HG03108 (cell line): ENCODE measurements at regions not wholly inside any gene's neighbourhood (a gene's known extent, or its start where the extent isn't known, plus 50 kb on each side); places are given as distances from the start of the nearest gene placed in this dataset.

Experiments
- ATAC-seq: cut with Tn5 transposase; IDR thresholded peaks from one replicate; pipeline ENCODE4 v1.9.1; 2021; ENCODE audit warnings: moderate library complexity; ENCODE audit not compliant: unreplicated experiment

DNA sequence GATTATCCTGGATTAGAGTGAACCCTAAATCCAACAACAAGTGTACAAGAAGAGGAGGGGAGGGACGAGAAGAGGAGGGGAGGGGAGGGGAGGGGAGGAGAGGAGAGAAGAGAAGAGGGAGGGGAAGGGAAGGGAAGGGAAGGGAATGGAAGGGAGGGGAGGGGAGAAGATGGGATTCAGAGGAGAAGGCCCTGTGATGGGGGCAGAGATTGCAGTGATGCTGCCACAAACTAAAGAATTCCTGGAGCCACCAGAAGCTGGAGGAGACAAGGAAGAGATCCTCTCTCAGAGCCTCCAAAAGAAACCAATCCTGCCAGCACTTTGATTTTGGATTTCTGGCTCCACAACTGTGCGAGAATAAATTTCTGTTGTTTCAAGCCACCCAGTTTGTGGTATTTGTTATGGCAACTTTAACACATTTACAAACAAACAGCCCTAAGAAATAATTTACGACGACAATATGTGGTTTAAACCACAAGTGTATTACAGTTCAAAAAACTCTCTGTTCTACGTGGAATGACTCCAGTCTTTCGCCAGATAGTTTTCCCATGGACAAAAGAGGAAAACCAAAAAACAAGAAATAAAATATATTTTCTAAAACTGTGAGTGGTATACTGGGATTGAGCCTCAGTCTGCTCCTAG lies 235.4 kb downstream of the HDGFL1 start:
- ATAC-seq = no peak

DNA sequence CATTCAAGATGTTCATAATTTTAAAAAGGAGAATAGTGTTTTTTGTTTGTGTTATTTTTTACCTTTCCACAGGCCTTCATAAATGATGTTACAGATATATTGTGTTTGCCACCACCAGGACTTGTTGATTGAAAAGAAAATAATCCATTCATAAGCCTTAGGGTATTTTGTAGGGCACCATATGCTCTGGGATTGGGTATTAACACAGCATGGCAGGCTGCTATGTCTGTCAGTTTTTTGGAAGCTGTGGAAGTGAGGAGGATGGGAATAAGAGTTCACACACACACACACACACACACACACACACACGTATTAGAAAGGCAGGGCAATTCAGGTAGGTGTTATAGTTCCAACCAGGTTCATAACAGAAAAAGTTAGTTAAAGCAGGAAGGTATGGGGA lies 237.9 kb downstream of the HDGFL1 start:
- no peak for ATAC-seq

- ATAC-seq = no peak
Measured at GRCh38 chr6:22807818-22808217, 238.5 kb downstream of the HDGFL1 start.

DNA sequence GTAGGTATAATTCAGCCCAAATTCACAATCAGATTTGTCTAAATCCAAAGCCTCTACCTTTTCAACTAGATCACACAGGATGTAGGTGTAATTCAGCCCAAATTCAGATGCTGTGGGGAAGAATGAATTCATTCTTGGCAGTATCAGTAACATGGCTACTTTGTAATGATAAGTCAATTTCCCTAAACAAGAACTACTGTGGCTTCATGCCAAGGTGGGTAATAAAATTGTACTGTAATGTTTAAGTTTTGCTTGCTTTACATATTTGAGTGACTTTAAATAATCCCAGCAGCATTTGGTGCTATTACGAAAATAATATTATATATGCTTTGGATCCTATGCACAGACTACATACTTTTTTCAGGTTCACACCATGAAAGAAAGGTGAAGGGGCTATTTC lies 239.1 kb downstream of the HDGFL1 start:
- ATAC-seq = no peak

- ATAC-seq = no peak
Measured at GRCh38 chr6:22809370-22809769, 240.0 kb downstream of the HDGFL1 start.

GRCh38 chr6:22819209-22819608 lies 249.8 kb downstream of the HDGFL1 start:
- no peak for ATAC-seq

- no peak for ATAC-seq
Measured at GRCh38 chr6:22821664-22822320, 252.4 kb downstream of the HDGFL1 start.

DNA sequence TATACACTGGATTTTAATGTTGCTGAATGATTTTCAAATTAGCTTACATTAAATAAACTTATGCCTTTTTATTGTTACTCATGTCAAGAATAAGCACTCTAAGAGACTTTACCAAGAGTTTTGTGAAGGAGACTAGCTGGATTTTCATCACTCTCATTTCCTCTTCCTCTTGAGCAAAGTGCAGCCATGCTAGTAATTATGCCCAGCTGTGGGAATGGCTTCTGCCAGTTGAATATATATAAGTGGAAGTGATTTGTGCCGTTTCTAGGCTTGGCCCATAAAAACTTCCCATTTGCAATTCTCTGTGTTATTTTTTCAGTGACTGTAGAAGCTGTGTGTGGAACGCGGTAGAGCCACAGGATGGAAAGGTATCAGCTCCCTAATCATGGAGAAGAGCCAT lies 255.8 kb downstream of the HDGFL1 start:
- no peak for ATAC-seq

DNA sequence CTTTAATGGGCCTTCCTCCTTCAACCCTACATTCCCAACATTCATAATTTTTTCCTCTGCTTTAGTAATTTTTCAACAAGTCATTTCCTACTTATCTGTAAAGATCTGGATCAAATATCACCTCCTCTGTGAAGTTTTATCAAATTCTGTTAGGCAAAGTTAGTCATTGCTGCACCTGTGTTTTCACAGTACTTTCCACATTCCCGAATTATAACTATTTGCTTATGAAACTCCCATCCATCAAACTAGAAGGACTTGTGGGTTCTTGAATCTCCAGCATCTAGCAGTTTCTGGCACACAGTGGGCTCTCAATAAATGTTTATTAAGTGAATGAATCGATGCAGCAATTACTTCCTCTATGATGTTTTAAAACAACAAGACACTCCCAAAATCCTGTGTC lies 257.6 kb downstream of the HDGFL1 start:
- ATAC-seq = no peak

DNA sequence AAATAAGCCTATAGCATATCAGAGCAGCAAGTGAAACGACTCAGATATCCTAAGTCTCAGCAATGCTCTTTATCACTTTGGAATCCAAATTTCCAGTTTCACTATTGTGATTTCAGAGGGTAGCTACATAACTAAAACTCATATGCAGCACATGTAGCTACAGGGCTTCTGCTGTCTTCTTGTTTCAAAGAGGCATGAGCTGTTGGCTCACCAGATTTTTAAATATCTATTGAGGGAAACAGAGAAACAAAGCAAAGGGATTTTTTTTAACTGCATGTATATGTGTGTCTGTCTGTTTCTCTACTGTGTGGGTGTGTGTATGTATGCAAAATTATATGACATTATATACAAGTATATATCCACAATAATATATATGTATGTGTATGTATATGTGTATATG lies 258.4 kb downstream of the HDGFL1 start:
- ATAC-seq = no peak

DNA sequence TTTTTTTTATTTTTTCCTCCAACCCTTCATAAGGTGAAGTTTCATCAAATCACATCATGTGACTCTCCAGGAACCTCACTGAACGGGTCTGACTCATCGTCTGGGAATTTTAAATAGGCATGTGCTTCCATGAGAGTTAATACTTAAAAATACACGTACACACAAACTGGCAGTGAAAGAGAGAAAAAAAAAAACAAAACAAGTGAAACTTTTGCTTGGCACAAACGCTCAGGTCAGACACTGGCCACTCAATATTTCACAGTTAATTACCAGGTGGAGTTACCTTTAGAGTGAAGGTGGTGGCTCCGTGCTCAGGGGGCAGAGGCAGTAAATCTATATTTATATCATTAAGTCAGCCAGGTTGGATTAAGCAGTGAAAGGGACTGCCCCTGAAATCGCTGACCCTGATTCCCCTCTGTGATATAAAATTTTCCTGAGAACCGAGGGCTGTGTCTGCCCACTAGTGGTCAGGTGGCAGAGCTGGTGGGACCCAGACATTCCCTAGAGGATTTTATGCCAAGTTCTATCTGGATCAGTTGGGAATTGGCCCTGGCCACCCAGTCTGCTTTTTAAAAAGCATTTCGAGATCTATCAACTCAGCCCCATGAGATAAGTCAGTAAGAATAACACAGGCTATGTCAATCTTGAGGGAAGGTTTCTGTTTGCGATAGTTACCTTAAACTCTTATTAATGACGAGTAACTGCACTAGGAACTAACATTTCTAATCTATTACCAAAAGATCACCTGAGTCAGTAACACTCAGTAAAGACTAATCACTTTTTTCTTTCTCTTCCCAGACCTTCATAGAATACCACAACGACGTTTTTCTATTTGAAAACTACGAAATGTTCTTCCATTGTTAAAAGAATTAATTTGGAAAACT lies 259.1 kb downstream of the HDGFL1 start:
- no peak for ATAC-seq

DNA sequence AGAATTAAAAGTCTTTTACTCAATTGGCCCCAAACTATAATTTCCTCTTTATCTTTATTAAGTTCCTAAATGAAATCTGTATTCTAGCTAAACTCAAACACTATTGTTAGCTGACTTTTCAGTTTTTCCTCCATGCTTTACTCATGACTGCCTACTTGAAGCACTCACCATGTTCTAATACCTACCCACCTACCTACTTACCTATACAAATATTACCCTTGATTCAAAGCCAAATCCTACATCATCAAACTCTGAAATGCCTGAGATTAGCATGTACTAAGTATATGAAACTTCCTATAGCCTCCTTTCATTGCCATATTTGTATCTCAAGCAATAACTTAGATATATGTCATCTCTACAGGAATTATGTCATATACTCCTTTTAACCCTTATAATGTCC lies 259.7 kb downstream of the HDGFL1 start:
- no peak for ATAC-seq

DNA sequence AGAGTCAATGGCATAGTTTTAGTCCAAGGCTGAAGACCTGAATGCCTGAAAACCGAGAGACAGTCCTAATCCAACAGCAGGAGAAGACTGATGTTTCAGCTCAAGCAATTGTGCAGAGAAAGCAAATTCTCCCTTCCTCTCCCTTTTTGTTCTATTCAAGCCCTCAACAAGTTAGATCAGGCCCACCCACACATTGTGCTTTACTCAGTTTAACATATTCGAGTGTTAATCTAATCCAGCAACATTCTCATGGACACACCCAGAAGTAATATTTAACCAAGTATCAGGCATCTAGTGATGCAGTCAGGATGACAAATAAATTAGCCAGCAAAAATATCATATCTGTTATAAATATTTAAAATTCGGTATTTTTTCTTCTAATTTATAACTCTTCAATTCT lies 261.1 kb downstream of the HDGFL1 start:
- no peak for ATAC-seq

DNA sequence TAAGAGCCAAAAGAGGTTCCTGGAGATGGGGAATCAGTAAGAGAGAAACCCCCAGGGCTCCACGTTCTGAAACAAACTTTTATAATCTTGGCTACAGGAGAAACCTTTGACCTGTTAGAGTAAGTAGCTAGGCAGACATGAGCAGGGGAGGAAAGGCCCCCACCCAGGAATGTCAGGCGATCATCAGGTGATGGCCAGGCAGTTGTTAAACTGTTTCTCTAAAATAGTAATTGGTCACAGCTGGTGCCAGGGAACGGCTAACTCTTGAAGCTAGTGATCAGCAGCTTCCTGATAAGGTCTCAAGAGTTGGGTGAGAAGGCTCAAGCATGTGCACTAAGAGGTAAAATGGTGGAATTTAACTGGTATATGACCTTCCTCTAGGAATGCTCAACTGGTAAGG lies 263.8 kb downstream of the HDGFL1 start:
- ATAC-seq = no peak

- ATAC-seq = no peak
Measured at GRCh38 chr6:22838345-22838744, 269.0 kb downstream of the HDGFL1 start.

- ATAC-seq = no peak
Measured at GRCh38 chr6:22845467-22845866, 276.1 kb downstream of the HDGFL1 start.

DNA sequence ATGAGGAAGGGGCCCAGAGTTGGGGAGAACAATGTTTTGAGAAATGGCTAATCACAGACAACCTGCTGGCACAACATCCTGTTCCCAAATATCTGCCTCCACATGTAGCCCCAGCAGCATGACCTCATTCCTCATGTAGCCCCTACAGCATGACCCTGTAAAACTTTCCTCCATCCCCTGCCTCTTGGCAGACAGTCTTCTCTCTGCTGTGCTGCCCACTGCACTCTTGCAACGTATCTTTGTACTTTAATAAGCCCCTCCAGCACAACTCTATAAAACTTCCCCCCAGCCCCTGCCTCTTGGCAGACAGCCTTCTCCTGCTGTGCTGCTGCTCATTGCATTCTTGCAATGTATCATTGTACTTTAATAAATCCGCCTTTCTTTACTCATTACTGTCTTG lies 278.8 kb downstream of the HDGFL1 start:
- no peak for ATAC-seq

DNA sequence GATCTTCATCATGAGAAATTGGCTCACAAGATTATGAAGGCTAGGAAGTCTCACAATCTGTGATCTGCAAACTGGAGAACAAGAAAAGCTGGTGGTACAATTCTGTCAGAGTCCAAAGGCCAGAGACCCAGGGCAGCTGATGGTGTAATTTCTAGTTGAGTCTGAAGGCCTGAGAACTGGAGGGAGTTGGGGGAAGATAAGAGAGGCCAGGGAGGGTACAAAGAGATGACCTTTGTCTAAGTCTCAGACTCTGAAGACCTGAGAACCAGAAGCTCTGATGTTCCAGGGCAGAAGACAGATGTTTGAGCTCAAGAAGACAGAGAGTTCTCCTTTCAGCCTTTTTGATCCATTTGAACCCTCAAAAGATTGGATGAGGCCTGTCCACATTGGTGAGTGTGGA lies 280.6 kb downstream of the HDGFL1 start:
- no peak for ATAC-seq

DNA sequence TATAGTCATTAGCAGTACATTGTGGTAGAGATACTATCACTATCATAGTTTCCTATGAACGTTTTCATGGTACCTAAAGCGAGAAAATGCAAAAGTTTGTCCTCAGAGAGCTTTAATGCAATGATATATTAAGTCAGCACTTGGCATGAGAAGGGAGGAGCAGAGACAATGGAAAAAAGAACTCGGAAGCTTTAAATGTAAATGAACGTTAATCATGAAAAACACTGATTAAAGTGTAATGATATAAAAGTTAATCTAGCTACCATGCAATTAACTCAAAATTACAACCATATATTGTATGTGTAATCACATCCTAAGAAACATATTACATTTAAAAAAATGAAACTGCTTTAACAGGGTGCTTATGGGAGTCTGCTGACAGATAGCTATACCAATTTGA lies 282.7 kb downstream of the HDGFL1 start:
- ATAC-seq = no peak

GRCh38 chr6:22873513-22874136 lies 304.3 kb downstream of the HDGFL1 start:
- no peak for ATAC-seq

GRCh38 chr6:22875845-22876244 lies 306.5 kb downstream of the HDGFL1 start:
- no peak for ATAC-seq

DNA sequence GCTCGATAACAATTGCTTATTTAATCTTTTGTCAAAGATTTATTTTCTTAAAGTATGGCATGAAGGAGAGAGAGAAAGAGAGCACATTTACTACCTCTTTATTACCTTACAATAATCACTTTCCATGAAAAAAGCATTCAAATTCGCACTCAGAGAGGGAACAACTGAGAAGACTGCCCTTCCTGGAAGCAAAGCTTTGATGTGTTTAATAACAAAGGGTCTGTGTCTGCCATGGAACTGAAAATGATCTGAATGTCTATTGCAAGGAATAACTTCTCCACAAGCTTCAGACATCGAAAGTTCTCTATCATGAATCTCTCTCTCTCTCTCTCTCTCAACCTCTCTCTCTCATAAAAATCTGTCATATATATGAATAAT lies 308.9 kb downstream of the HDGFL1 start:
- ATAC-seq = no peak
